ENCODE measurements at regions not wholly inside any gene's neighbourhood (a gene's known extent, or its start where the extent isn't known, plus 50 kb on each side); places are given as distances from the start of the nearest gene placed in this dataset.

GRCh38 chr6:138722425-138723371 is 50.9 kb upstream of the CCDC28A start:
- peak; percentile 90 for DNase-seq
- in situ Hi-C loops (cut with HindIII; ENCODE audit: low pct_ligation_motif_present, low sequenced_read_pairs) = no loop called here
- peak overlapping the region; percentile 73 for H3K27ac ChIP-seq
- TF ChIP-seq, protein P1, sequence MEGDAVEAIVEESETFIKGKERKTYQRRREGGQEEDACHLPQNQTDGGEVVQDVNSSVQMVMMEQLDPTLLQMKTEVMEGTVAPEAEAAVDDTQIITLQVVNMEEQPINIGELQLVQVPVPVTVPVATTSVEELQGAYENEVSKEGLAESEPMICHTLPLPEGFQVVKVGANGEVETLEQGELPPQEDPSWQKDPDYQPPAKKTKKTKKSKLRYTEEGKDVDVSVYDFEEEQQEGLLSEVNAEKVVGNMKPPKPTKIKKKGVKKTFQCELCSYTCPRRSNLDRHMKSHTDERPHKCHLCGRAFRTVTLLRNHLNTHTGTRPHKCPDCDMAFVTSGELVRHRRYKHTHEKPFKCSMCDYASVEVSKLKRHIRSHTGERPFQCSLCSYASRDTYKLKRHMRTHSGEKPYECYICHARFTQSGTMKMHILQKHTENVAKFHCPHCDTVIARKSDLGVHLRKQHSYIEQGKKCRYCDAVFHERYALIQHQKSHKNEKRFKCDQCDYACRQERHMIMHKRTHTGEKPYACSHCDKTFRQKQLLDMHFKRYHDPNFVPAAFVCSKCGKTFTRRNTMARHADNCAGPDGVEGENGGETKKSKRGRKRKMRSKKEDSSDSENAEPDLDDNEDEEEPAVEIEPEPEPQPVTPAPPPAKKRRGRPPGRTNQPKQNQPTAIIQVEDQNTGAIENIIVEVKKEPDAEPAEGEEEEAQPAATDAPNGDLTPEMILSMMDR (IDR thresholded peaks at IDR 0.05; ENCODE audit: low read depth, low read length, missing control alignments) = no peak
- H3K27me3 ChIP-seq (replicated peaks) = no peaks in the 10 kb centered on the region
- no peak overlapping the region for H3K4me3 ChIP-seq (ENCODE audit: low read depth, low read length)
- no peaks in the 10 kb centered on the region for H3K36me3 ChIP-seq (replicated peaks)
